CD14-positive monocyte (primary cell): ENCODE measurements at regions not wholly inside any gene's neighbourhood (a gene's known extent, or its start where the extent isn't known, plus 50 kb on each side); places are given as distances from the start of the nearest gene placed in this dataset.

Experiments used
- DNase-seq, 3 donors: peaks; one replicate each; pipeline ENCODE4 v3.0.0-alpha.2; 2011 to 2022
- H2AFZ ChIP-seq: 2 replicates; pipeline ENCODE4 v1.6.0; 2012; ENCODE audit warnings: mild to moderate bottlenecking, low read depth, low read length, inconsistent platforms; ENCODE audit not compliant: insufficient read depth, poor library complexity, severe bottlenecking
- H3K27ac ChIP-seq, 2 donors: 1 replicate in 1 of 2; 2 replicates in 1 of 2; pipeline ENCODE4 v1.5.1; 2012 to 2013; ENCODE audit warnings: low read length in 2 of 2, control low read depth in 1 of 2, inconsistent platforms in 1 of 2, low read depth in 1 of 2, mild to moderate bottlenecking in 1 of 2
- H3K27me3 ChIP-seq, 2 donors: one replicate each; pipeline versions ENCODE4 v1.6.0 to v1.6.1; 2011 to 2013; ENCODE audit warnings: low read length in 2 of 2; ENCODE audit not compliant: control insufficient read depth in 2 of 2, insufficient read depth in 2 of 2
- H3K36me3 ChIP-seq, 2 donors: replicated peaks in 1 of 2; 1 replicate in 1 of 2; 2 replicates in 1 of 2; pipeline versions ENCODE4 v1.5.1 to v1.6.1; 2012 to 2013; ENCODE audit warnings: low read length in 2 of 2, control low read depth in 1 of 2, inconsistent platforms in 1 of 2, mild to moderate bottlenecking in 1 of 2; ENCODE audit not compliant: insufficient read depth in 2 of 2, control insufficient read depth in 1 of 2
- H3K4me1 ChIP-seq, 2 donors: 1 replicate in 1 of 2; 2 replicates in 1 of 2; pipeline versions ENCODE4 v1.5.1 to v1.6.1; 2012 to 2013; ENCODE audit warnings: low read length in 2 of 2, control low read depth in 1 of 2, inconsistent platforms in 1 of 2, mild to moderate bottlenecking in 1 of 2, moderate library complexity in 1 of 2; ENCODE audit not compliant: insufficient read depth in 2 of 2, control insufficient read depth in 1 of 2
- H3K4me2 ChIP-seq: replicated peaks from 2 replicates; pipeline ENCODE3; 2012; ENCODE audit warnings: low read length, moderate library complexity, mild to moderate bottlenecking; ENCODE audit not compliant: poor library complexity, severe bottlenecking; ENCODE audit errors: extremely low read depth
- H3K4me3 ChIP-seq, 3 experiments: fragments of 200-600 bp in 1 of 3; sonication (generic) in 1 of 3; replicated peaks in 1 of 3; 1 replicate in 2 of 3; 2 replicates in 1 of 3; pipeline ENCODE4 v1.5.1; 2011 to 2013; ENCODE audit warnings: low read length in 3 of 3, mild to moderate bottlenecking in 3 of 3, control low read depth in 2 of 3, low read depth in 2 of 3, inconsistent platforms in 1 of 3, moderate library complexity in 1 of 3
- H3K79me2 ChIP-seq: 2 replicates; pipeline ENCODE4 v1.6.0; 2012; ENCODE audit warnings: mild to moderate bottlenecking, control low read depth, inconsistent platforms, low read length, moderate library complexity; ENCODE audit not compliant: insufficient read depth
- H3K9ac ChIP-seq: 2 replicates; pipeline ENCODE4 v1.6.0; 2017; ENCODE audit warnings: low read length, mild to moderate bottlenecking; ENCODE audit not compliant: insufficient read depth, poor library complexity, severe bottlenecking
- H3K9me3 ChIP-seq, 2 donors: replicated peaks in 1 of 2; 1 replicate in 1 of 2; 2 replicates in 1 of 2; pipeline versions ENCODE4 v1.5.1 to v1.6.1; 2012 to 2013; ENCODE audit warnings: low read length in 2 of 2, control low read depth in 1 of 2; ENCODE audit not compliant: control insufficient read depth in 1 of 2, insufficient read depth in 1 of 2
- H4K20me1 ChIP-seq: 2 replicates; pipeline ENCODE4 v1.6.0; 2012; ENCODE audit warnings: mild to moderate bottlenecking, low read length, control low read depth, moderate library complexity; ENCODE audit not compliant: insufficient read depth
- H3K27ac Mint-ChIP-seq, 7 donors: one replicate each; pipeline ENCODE4 v1.8.0; 2020; ENCODE audit warnings: mild to moderate bottlenecking in 7 of 7, mixed read lengths in 7 of 7, moderate library complexity in 6 of 7, inconsistent platforms in 2 of 7
- H3K27me3 Mint-ChIP-seq, 3 donors: one replicate each; pipeline ENCODE4 v1.8.0; 2021 to 2022; ENCODE audit warnings: low read depth in 3 of 3, mild to moderate bottlenecking in 3 of 3, mixed read lengths in 3 of 3, moderate library complexity in 3 of 3, inconsistent platforms in 1 of 3
- H3K36me3 Mint-ChIP-seq, 2 donors: one replicate each; pipeline ENCODE4 v1.8.0; 2020; ENCODE audit warnings: mixed read lengths in 2 of 2, inconsistent platforms in 1 of 2, mild to moderate bottlenecking in 1 of 2
- H3K4me1 Mint-ChIP-seq: one replicate; pipeline ENCODE4 v1.8.0; 2020; ENCODE audit warnings: mild to moderate bottlenecking, mixed read lengths
- H3K4me3 Mint-ChIP-seq, 2 donors: one replicate each; pipeline ENCODE4 v1.8.0; 2020; ENCODE audit warnings: mild to moderate bottlenecking in 2 of 2, mixed read lengths in 2 of 2, moderate library complexity in 1 of 2
- H3K9me3 Mint-ChIP-seq, 7 donors: one replicate each; pipeline ENCODE4 v1.8.0; 2020 to 2022; ENCODE audit warnings: mixed read lengths in 7 of 7, mild to moderate bottlenecking in 6 of 7, moderate library complexity in 6 of 7, inconsistent platforms in 2 of 7
- CTCF ChIP-seq: fragments of 200-600 bp; IDR thresholded peaks from one replicate; pipeline ENCODE4 v1.8.0; 2022; ENCODE audit warnings: antibody characterized with exemption, mild to moderate bottlenecking
- WGBS: methylation state at CpG from one replicate; pipeline ENCODE4 v1.1.5; 2013; ENCODE audit warnings: missing lambda C conversion rate; ENCODE audit not compliant: insufficient coverage; 5-methylcytosine and 5-hydroxymethylcytosine counted together
- intact Hi-C, 2 donors: fragments of 100-400 bp; cut with micrococcal nuclease; formaldehyde crosslinking; loops; one replicate each; pipeline versions ENCODE4 v1.15.0 to v1.15.1; 2023

DNA sequence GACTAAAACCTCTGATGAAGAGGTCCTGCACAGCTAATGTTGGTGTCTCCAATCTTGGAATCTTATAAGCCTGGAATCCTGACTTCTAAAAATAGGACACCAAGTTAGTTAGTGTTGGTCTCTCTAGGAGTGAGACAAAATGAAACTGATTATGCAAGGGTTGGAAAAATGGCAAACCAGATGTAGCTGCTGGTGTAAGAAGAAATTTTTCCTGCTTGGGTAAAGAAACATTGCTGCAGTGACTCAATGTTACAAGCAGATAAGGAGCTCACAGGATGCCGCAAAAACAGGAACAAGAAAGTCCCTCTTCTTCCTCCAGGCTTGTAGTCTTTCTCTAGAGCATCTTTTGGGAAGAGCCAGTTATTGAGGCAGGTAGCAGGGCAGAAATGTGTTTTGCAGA lies 449.0 kb downstream of the ETV1 start:
- H3K27me3 ChIP-seq: no peaks in the 10 kb centered on the region
- H3K4me2 ChIP-seq: no peak overlapping the region
- no peaks in the 10 kb centered on the region for H3K4me1 ChIP-seq
- H3K9me3 ChIP-seq: no peaks in the 10 kb centered on the region
- TF ChIP-seq CTCF: no peak
- H2AFZ ChIP-seq: no peak overlapping the region
- no peak overlapping the region for H3K9ac ChIP-seq
- Mint-ChIP-seq H3K4me1 (no peaks in the 10 kb centered on the region), H3K4me3 (no peak overlapping the region), H3K27ac (no peak overlapping the region), H3K9me3 (no peaks in the 10 kb centered on the region), H3K27me3 (no peaks in the 10 kb centered on the region), H3K36me3 (no peaks in the 10 kb centered on the region)
- no CpG with 5 or more reads among the region's 1 CpG for WGBS
- intact Hi-C loops: no loop called here
- no peak overlapping the region for H3K27ac ChIP-seq
- H3K79me2 ChIP-seq: no peaks in the 10 kb centered on the region
- no peak for DNase-seq
- H4K20me1 ChIP-seq: no peaks in the 10 kb centered on the region
- H3K36me3 ChIP-seq: no peaks in the 10 kb centered on the region
- H3K4me3 ChIP-seq: no peak overlapping the region

DNA sequence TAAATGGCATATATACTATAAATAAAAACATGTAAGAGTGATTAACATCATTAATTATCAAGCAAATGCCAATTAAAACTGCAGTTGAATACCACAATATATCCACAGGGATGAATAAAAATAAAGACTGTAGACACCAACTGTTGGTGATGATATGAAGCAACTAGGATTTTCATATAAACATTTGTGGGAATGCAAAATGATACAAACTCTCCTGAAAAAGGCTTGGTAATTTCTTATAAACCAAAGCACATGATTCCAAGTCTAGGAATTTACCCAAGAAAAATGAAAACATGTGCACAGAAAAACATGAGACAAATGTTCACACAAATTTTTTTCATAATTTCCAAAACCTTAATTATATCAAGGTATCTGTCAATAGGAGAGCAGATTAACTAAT lies 448.1 kb downstream of the ETV1 start:
- Histone ChIP-seq H3K4me1 (no peaks in the 10 kb centered on the region), H2AFZ (no peak overlapping the region), H3K4me3 (no peak overlapping the region), H3K4me2 (no peak overlapping the region), H3K79me2 (no peaks in the 10 kb centered on the region), H3K36me3 (no peaks in the 10 kb centered on the region), H4K20me1 (no peaks in the 10 kb centered on the region), H3K27ac (no peak overlapping the region), H3K27me3 (no peaks in the 10 kb centered on the region), H3K9me3 (no peaks in the 10 kb centered on the region), H3K9ac (no peak overlapping the region)
- Mint-ChIP-seq H3K36me3 (no peaks in the 10 kb centered on the region), H3K27me3 (no peaks in the 10 kb centered on the region), H3K4me3 (no peak overlapping the region), H3K9me3 (peaks cover 0 to 2% (median 0%) of the 10 kb centered on the region in 7 donors), H3K4me1 (no peaks in the 10 kb centered on the region), H3K27ac (no peak overlapping the region)
- intact Hi-C loops: no loop called here
- no peak for DNase-seq
- TF ChIP-seq CTCF: no peak
